Muscle of back (tissue), 3 donors: ENCODE measurements at regions not wholly inside any gene's neighbourhood (a gene's known extent, or its start where the extent isn't known, plus 50 kb on each side); places are given as distances from the start of the nearest gene placed in this dataset.
"Not testable (repeated sequence)": the region's sequence is repeated elsewhere in the genome, so short reads cannot be mapped to it uniquely, and the experiment has no call there.

Experiments
- DNase-seq, 3 donors: peaks; one replicate each; pipeline versions ENCODE4 v3.0.0 to v3.0.0-alpha.2; 2013

- DNase-seq = no peak
Observed at GRCh38 chr5:108696951-108697715, 50.6 kb upstream of the FER start.

- DNase-seq = no peak
Observed at GRCh38 chr5:108696407-108696806, 51.3 kb upstream of the FER start.

GRCh38 chr5:108688485-108688884 is 59.2 kb upstream of the FER start:
- DNase-seq = no peak

GRCh38 chr5:108687595-108688200 is 60.0 kb upstream of the FER start:
- peak in 2 of 3 donors; percentile 29 to 55 for DNase-seq

GRCh38 chr5:108686676-108687075 is 61.0 kb upstream of the FER start:
- DNase-seq = no peak

GRCh38 chr5:108685448-108686216 is 62.1 kb upstream of the FER start:
- not testable (repeated sequence) for DNase-seq

- peak; percentile 68 to 88 (median 70) for DNase-seq
Observed at GRCh38 chr5:108681079-108681921, 66.4 kb upstream of the FER start.

- no peak for DNase-seq
Observed at GRCh38 chr5:108678091-108678490, 69.6 kb upstream of the FER start.

- no peak for DNase-seq
Observed at GRCh38 chr5:108675736-108676135, 72.0 kb upstream of the FER start.

- DNase-seq = no peak
Observed at GRCh38 chr5:108672639-108673038, 75.1 kb upstream of the FER start.

GRCh38 chr5:108670591-108671289 is 77.0 kb upstream of the FER start:
- no peak for DNase-seq

- no peak for DNase-seq
Observed at GRCh38 chr5:108669462-108669861, 78.2 kb upstream of the FER start.

- no peak for DNase-seq
Observed at GRCh38 chr5:108661590-108662219, 86.0 kb upstream of the FER start.

- no peak for DNase-seq
Observed at GRCh38 chr5:108661024-108661423, 86.7 kb upstream of the FER start.

GRCh38 chr5:108660291-108660690 is 87.4 kb upstream of the FER start:
- no peak for DNase-seq

GRCh38 chr5:108659531-108659930 is 88.2 kb upstream of the FER start:
- DNase-seq = no peak

- DNase-seq = peak in 2 of 3 donors; percentile 18 to 24
Observed at GRCh38 chr5:108655750-108656450, 91.8 kb upstream of the FER start.

GRCh38 chr5:108654051-108654450 is 93.6 kb upstream of the FER start:
- peak in 1 of 3 donors; percentile 19 for DNase-seq

GRCh38 chr5:108653201-108653600 is 94.5 kb upstream of the FER start:
- no peak for DNase-seq

- peak in 1 of 3 donors; percentile 41 for DNase-seq
Observed at GRCh38 chr5:108650997-108651396, 96.7 kb upstream of the FER start.
